ENCODE measurements at regions not wholly inside any gene's neighbourhood (a gene's known extent, or its start where the extent isn't known, plus 50 kb on each side); places are given as distances from the start of the nearest gene placed in this dataset.

GRCh38 chr11:123301013-123301591, 106.1 kb upstream of the CLMP start:
- H3K4me3 ChIP-seq (ENCODE audit: control insufficient read depth, low read depth, low read length): no peak overlapping the region
- no peak for TF ChIP-seq CTCF (conservative IDR thresholded peaks at IDR 0.05; ENCODE audit: control insufficient read depth, insufficient read depth, low read depth, low read length)
- DNase-seq (ENCODE audit: low read depth): peak; percentile 83

DNA sequence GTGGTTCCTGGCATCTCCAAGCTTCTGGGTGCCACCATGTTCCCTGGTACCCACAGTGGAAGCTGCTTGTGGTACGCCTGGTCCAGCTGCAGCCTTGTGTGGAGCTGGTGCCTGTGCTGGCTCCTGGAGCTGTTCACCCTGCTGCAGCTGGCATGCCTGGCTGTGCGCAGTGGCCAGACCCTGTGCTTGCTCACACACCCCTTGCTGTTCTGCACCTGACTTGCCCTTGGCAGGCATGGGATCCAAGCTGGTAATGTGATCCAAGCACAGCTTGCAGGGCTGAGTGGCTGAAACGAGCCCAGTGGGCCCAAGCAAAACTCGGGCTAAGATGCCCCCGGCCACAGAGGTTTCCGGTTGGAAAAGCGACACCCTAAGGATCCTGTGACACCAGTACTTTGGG, 104.7 kb upstream of the CLMP start:
- DNase-seq (ENCODE audit: low read depth): no peak
- no peak for TF ChIP-seq CTCF (conservative IDR thresholded peaks at IDR 0.05; ENCODE audit: control insufficient read depth, insufficient read depth, low read depth, low read length)
- no peak overlapping the region for H3K4me3 ChIP-seq (ENCODE audit: control insufficient read depth, low read depth, low read length)

DNA sequence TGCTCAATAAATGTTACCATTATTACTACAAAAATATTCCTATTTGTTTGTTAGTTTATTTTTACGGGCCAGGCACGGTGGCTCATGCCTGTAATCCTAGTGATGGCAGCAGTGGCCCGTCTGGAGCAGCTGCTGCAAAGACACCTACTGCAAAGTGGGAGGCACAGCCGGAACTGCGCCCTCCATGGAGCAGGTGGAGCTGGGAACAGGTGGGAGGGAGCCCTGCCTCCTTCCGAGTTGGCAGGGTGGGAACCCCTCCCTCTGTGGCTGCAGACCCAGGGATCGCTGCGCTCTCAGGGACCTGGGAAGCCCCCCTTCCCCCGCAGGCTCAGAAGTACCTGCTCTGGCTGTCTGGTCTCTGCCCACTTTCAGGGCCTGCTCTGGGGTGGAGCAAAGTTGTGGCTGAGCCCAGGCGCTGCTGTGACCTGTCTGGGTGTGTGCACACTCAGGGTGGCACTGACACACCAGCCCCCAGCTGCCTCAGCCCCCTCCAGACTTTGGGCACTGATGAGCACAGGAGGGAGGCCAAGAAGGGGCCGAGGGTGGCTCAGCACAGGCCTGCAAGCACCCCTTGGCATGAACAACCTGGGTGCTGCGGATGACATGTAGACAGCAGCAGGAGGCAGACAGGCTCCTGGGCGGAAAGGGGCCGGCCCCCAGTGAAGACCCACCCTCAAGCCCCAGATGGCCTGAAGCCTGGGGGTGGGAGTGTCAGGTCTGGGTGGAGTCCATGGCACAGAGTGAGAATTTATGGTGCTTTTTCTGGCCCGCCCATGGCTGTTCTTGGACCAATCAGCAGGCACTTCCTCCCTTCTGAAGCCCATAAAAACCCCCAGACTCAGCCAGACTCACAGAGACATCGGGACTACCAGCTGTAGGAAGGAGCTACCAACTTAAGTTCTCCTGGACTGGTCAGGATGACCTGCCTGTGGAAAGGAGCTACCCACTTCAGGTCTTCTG, 103.7 kb upstream of the CLMP start:
- no peak for TF ChIP-seq CTCF (conservative IDR thresholded peaks at IDR 0.05; ENCODE audit: control insufficient read depth, insufficient read depth, low read depth, low read length)
- no peak overlapping the region for H3K4me3 ChIP-seq (ENCODE audit: control insufficient read depth, low read depth, low read length)

DNA sequence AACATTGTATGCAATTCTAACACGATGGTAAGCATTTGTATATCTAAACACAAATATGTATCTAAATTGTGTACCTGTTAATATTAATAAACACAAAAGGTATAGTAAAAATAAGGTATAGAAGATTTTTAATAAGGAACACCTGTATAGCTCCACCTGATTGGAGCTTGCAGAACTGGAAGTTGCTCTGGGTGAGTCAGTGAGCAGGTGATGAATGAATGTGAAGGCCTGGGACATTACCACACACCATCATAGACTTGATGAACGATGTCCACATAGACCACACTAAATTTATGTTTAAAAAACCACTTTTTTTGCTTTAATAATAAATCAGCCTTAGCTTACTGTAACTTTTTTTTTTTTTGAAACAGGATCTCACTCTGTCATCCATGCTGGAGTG, 97.6 kb upstream of the CLMP start:
- no peak overlapping the region for H3K4me3 ChIP-seq (ENCODE audit: control insufficient read depth, low read depth, low read length)
- TF ChIP-seq CTCF (conservative IDR thresholded peaks at IDR 0.05; ENCODE audit: control insufficient read depth, insufficient read depth, low read depth, low read length): no peak
- no peak for DNase-seq (ENCODE audit: low read depth)

More for the DNA sequence above, 103.7 kb upstream of the CLMP start:
- no peak for DNase-seq (ENCODE audit: low read depth)

- no peak overlapping the region for H3K4me3 ChIP-seq (ENCODE audit: control insufficient read depth, low read depth, low read length)
- TF ChIP-seq CTCF (conservative IDR thresholded peaks at IDR 0.05; ENCODE audit: control insufficient read depth, insufficient read depth, low read depth, low read length): no peak
- DNase-seq (ENCODE audit: low read depth): no peak
Observed at GRCh38 chr11:123291201-123291869, 96.3 kb upstream of the CLMP start.

GRCh38 chr11:123286761-123287160, 91.7 kb upstream of the CLMP start:
- DNase-seq (ENCODE audit: low read depth): peak; percentile 40
- H3K4me3 ChIP-seq (ENCODE audit: control insufficient read depth, low read depth, low read length): no peak overlapping the region
- TF ChIP-seq CTCF (conservative IDR thresholded peaks at IDR 0.05; ENCODE audit: control insufficient read depth, insufficient read depth, low read depth, low read length): no peak

Data from fibroblast of mammary gland (primary cell).